ENCODE measurements at regions not wholly inside any gene's neighbourhood (a gene's known extent, or its start where the extent isn't known, plus 50 kb on each side); places are given as distances from the start of the nearest gene placed in this dataset.

DNA sequence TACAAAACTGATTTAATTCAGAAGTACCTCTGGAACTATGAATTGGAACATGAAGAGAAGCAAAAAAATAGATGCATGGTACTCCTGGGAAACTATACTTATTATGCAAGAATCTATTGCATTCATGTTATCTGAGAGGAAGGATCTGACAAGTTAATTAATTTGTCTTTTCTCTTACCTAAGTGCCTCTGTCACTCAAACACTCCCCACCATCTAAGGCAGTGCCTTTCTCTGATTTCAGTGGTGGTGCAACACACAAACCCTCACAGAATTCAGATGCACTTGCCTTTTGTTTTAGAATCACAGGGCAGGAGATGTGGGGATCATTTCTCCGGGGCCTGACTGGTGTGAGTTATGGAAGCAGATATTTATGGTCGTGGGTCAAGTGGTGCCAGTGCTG is 52.5 kb upstream of the C9orf72 start:
- DNase-seq = no peak

- DNase-seq = no peak
Observed at GRCh38 chr9:27626244-27627187, 53.2 kb upstream of the C9orf72 start.

DNA sequence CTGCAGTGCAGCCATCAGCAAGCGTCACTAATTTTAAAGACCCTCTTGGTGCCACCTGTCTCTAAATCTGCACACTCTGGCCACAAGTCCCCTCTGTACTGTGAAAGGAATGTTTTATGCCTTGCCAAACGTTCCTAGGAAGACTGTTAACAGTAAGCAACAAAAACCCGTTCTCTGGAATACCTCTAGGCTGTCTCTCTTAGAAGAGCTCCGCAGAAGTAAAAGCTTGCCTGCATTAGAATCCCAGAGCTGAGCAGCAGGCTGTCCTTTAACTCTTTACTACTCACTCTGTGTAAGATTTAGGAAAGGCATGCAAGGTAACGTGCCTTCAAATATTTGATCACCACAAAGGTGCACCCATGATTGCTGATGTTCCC is 53.9 kb upstream of the C9orf72 start:
- DNase-seq = no peak

DNA sequence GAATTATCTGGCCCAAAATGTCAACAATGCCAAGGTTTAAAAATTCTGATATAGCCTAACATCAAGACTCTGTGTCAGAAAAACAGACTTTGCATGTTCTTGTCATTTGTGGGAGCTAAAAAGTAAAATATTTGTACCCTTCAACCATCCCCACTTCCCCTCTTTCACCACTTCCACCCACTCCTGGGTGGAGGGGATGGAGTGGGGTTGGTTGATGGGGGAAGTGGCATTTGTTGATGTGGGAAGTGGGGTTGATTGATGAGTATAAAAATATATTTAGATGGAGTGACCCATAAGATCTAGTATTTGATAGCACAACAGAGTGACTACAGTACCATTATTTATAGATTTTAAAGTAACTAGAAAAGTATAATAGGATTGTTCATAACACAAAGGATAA is 55.0 kb upstream of the C9orf72 start:
- no peak for DNase-seq

DNA sequence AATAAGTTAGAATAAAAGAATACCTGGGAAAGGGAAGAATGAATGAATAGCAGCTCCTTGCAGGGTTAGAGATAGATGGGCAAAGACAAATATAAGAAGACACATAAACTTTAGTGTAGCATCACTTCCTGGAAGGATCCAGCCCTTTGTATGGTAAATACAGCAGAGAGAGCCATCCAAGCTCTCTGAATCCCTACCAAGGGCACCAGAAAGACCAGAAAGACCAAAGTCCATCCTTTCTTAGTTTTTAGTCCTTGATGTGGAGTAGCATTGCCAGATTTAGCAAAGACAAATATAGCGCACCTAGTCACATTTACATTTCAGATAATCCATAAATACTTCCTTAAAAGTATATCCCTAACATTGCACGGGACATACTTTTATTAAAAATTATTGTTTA is 56.1 kb upstream of the C9orf72 start:
- no peak for DNase-seq

DNA sequence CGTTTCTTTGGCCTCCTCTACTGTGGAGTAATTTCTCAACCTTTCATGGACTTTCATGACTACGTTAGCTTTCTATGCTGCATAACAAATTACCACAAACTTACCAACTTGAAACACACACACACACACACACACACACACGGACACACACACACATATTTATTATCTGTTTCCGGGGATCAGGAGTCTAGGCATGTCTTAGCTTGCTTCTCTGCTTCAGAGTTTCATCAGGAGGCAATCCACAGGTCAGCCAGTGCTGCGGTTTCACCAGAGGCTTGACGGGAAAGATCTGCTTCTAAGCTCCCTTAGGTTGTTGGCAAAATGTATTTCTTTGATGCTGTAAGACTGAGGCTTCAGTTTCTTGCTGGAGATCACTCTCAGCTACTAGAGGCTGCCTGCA is 59.0 kb upstream of the C9orf72 start:
- no peak for DNase-seq

GRCh38 chr9:27633764-27634163 is 60.5 kb upstream of the C9orf72 start:
- no peak for DNase-seq

- no peak for DNase-seq
Observed at GRCh38 chr9:27634879-27635278, 61.6 kb upstream of the C9orf72 start.

- DNase-seq = no peak
Observed at GRCh38 chr9:27638716-27639115, 65.4 kb upstream of the C9orf72 start.

DNA sequence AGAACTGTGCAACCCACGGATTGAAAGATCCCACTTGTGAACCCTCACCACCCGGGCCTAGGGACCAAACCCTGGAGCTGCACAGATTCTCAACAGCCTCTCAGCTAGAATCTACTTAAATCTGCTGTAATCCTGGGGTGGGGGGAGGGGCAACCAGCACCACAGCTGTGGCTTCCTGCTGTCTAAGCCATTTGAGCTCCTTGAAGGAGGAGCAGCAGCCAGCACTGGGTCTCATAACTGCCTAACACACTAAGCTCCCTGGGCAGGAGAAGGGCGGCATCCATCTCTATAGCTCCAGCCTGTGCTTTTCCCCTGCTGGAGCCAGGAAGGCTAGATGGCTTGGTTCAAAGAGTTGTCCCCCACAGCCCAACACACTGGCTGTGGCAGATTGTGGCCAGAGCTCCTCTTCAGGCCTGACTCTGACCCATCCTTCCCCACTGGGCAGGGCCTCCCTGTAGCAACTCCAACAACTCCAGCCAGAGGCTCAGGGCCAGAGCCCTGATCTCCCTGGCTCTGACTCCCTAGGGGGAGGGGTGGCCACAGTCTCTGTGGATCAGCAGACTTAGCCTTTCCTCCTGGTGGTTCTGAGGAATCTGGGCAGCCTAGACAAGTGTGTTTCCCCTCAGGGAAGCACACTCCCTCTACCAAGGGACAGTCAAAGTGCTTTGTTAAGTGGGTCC is 72.0 kb upstream of the C9orf72 start:
- DNase-seq = peak; percentile 47

DNA sequence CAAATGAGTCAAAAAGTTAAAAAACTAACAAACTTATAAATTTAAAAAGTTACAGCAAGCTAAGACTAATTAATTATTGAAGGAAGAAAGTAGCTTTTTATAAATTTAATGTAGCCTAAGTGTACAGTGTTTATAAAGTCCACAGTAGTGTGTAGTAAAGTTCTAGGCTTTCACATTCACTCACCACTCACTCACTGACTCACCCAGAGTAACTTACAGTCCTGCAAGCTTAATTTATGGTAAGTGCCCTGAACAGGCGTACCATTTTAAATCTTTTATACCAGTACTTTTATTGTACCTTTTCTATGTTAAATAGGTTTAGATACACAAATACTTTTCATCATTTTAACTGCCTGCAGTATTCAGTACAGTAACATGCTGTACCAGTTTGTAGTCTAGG is 80.0 kb upstream of the C9orf72 start:
- DNase-seq = no peak

- no peak for DNase-seq
Observed at GRCh38 chr9:27653957-27654356, 80.7 kb upstream of the C9orf72 start.

- no peak for DNase-seq
Observed at GRCh38 chr9:27654629-27655285, 81.5 kb upstream of the C9orf72 start.

- DNase-seq = no peak
Observed at GRCh38 chr9:27655441-27655840, 82.2 kb upstream of the C9orf72 start.

DNA sequence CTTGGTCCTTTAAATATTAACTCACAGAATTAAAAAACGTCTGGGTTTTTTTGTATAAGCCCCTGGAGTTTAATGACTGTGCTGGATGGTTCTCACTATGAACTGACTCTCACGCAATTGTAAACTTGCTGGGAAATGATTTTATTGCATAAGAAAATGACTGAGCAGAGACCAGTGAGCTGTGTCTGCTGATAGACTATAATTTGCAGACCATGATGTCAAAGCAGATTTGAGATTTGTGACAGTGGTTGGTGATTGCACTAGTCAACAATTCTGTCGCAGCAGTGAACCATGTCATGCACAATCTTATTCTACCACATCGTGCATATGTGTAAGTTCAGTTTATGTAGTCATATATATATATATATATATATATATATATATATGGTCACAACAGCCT is 85.7 kb upstream of the C9orf72 start:
- DNase-seq = no peak

GRCh38 chr9:27659571-27659970 is 86.3 kb upstream of the C9orf72 start:
- no peak for DNase-seq

- no peak for DNase-seq
Observed at GRCh38 chr9:27660148-27660547, 86.9 kb upstream of the C9orf72 start.

DNA sequence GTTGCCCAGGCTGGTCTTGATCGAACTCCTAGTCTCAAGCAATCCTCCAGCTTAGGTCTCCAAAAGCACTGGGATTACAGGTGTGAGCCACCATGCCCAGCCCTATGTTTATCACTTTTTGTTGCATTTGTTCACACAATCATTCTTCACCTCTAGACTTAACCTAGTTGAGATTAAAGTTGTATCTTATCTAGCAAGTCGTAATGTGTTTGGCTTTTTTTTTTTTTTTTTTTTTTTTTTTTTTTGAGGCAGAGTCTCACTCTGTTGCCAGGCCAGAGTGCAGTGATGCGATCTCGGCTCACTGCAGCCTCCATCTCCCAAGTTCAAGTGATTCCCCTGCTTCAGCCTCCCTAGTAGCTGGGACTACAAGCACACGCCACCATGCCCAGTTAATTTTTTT is 90.2 kb upstream of the C9orf72 start:
- no peak for DNase-seq

- DNase-seq = no peak
Observed at GRCh38 chr9:27664121-27664779, 91.0 kb upstream of the C9orf72 start.

DNA sequence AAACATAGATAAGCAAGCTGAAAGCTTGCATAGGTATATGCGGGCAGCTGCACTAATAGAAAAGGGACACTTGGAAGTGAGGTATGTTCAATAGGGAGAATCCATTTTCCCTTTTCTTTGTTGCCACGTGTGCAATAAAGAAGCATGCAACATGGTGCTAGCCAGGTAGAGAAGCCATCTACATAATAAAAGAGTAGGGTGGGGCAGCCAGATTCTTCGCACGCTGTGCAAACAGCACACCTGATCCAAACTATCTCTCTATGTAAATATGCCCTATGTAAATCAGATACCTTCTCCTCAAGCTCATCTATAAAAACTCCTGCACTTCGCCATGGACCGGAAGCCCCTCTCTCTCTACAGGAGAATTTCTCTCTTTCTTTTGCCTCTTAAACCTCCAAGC is 91.9 kb upstream of the C9orf72 start:
- DNase-seq = no peak

DNA sequence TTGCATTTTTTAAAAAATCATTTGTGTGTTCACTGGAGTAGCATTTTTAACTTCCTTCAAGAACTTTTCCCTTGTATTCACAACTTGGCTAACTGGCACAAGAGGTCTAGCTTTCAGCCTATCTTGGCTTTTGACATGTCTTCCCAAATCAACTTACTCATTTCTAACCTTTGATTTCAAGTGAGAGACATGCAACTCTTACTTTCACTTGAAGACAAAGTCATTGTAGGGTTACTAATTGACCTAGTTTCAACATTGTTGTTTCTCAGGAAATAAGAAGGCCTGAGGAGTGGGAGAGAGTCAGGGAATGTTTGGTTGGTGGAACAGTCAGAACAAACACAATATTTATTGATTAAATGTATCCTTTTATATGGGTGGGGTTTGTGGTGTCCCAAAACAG is 95.0 kb upstream of the C9orf72 start:
- DNase-seq = no peak

GRCh38 chr9:27671636-27672035 is 98.4 kb upstream of the C9orf72 start:
- no peak for DNase-seq

- DNase-seq = no peak
Observed at GRCh38 chr9:27672718-27673117, 99.4 kb upstream of the C9orf72 start.

Measured in retina (tissue), 1 donor.